ENCODE measurements at regions not wholly inside any gene's neighbourhood (a gene's known extent, or its start where the extent isn't known, plus 50 kb on each side); places are given as distances from the start of the nearest gene placed in this dataset.
"Not testable (repeated sequence)": the region's sequence is repeated elsewhere in the genome, so short reads cannot be mapped to it uniquely, and the experiment has no call there.

GRCh38 chr7:131957338-131958020 is 401.1 kb upstream of the PODXL start:
- DNase-seq, result no peak

GRCh38 chr7:131956864-131957263 is 400.4 kb upstream of the PODXL start:
- DNase-seq, result no peak

GRCh38 chr7:131955679-131956078 is 399.3 kb upstream of the PODXL start:
- DNase-seq, result no peak

- DNase-seq, result no peak
These were observed 396.8 kb upstream of the PODXL start for GRCh38 chr7:131953184-131953583.

- DNase-seq, result no peak
These were observed 395.9 kb upstream of the PODXL start for GRCh38 chr7:131952365-131952764.

GRCh38 chr7:131950758-131951157 is 394.3 kb upstream of the PODXL start:
- no peak for DNase-seq

GRCh38 chr7:131949659-131950058 is 393.2 kb upstream of the PODXL start:
- no peak for DNase-seq

GRCh38 chr7:131948434-131949053 is 392.1 kb upstream of the PODXL start:
- no peak for DNase-seq

- no peak for DNase-seq
These were observed 391.2 kb upstream of the PODXL start for GRCh38 chr7:131947661-131948060.

- no peak for DNase-seq
These were observed 389.6 kb upstream of the PODXL start for GRCh38 chr7:131945957-131946544.

- peak; percentile 65 for DNase-seq
These were observed 389.0 kb upstream of the PODXL start for GRCh38 chr7:131945313-131945911.

- DNase-seq, result no peak
These were observed 388.2 kb upstream of the PODXL start for GRCh38 chr7:131944556-131945069.

- DNase-seq, result no peak
These were observed 387.2 kb upstream of the PODXL start for GRCh38 chr7:131943646-131944045.

GRCh38 chr7:131943211-131943610 is 386.8 kb upstream of the PODXL start:
- no peak for DNase-seq

GRCh38 chr7:131942287-131943150 is 386.1 kb upstream of the PODXL start:
- no peak for DNase-seq

GRCh38 chr7:131941291-131941690 is 384.9 kb upstream of the PODXL start:
- DNase-seq, result no peak

GRCh38 chr7:131940621-131941165 is 384.3 kb upstream of the PODXL start:
- DNase-seq, result no peak

GRCh38 chr7:131938788-131939187 is 382.4 kb upstream of the PODXL start:
- not testable (repeated sequence) for DNase-seq

- DNase-seq, result no peak
These were observed 381.4 kb upstream of the PODXL start for GRCh38 chr7:131937868-131938267.

GRCh38 chr7:131935180-131935579 is 378.8 kb upstream of the PODXL start:
- no peak for DNase-seq

- DNase-seq, result no peak
These were observed 378.0 kb upstream of the PODXL start for GRCh38 chr7:131934452-131934851.

- DNase-seq, result no peak
These were observed 377.4 kb upstream of the PODXL start for GRCh38 chr7:131933751-131934289.
